Small intestine (tissue), 7 donors: ENCODE measurements at regions not wholly inside any gene's neighbourhood (a gene's known extent, or its start where the extent isn't known, plus 50 kb on each side); places are given as distances from the start of the nearest gene placed in this dataset.

Source experiments
- DNase-seq, 2 donors: peaks; one replicate each; pipeline versions ENCODE4 v3.0.0 to v3.0.0-alpha.2; 2013
- FAIRE-seq: peaks from 2 replicates; lab custom pipeline; 2012; peaks lifted over from hg19 to GRCh38; lab: Jason Lieb, UNC
- H3K27ac ChIP-seq, 3 donors: one replicate each; pipeline ENCODE4 v1.5.1; 2013; ENCODE audit warnings: low read length in 2 of 3, mild to moderate bottlenecking in 2 of 3, control low read depth in 1 of 3, inconsistent platforms in 1 of 3, low read depth in 1 of 3, moderate library complexity in 1 of 3
- H3K27me3 ChIP-seq, 3 donors: one replicate each; pipeline ENCODE4 v1.6.1; 2013; ENCODE audit warnings: low read length in 3 of 3, inconsistent platforms in 1 of 3; ENCODE audit not compliant: control insufficient read depth in 3 of 3, insufficient read depth in 3 of 3
- H3K36me3 ChIP-seq, 3 donors: one replicate each; pipeline ENCODE4 v1.6.1; 2013; ENCODE audit warnings: low read length in 3 of 3, inconsistent platforms in 1 of 3, low read depth in 1 of 3, mild to moderate bottlenecking in 1 of 3, moderate library complexity in 1 of 3; ENCODE audit not compliant: control insufficient read depth in 3 of 3, insufficient read depth in 2 of 3
- H3K4me1 ChIP-seq, 3 donors: one replicate each; pipeline ENCODE4 v1.6.1; 2013; ENCODE audit warnings: low read length in 2 of 3, inconsistent platforms in 1 of 3, low read depth in 1 of 3, mild to moderate bottlenecking in 1 of 3, moderate library complexity in 1 of 3; ENCODE audit not compliant: control insufficient read depth in 3 of 3, insufficient read depth in 2 of 3
- H3K4me3 ChIP-seq, 3 donors: one replicate each; pipeline ENCODE4 v1.5.1; 2013; ENCODE audit warnings: low read length in 3 of 3, control low read depth in 1 of 3, inconsistent platforms in 1 of 3, low read depth in 1 of 3, mild to moderate bottlenecking in 1 of 3, moderate library complexity in 1 of 3
- H3K9me3 ChIP-seq, 2 donors: one replicate each; pipeline ENCODE4 v1.6.1; 2013; ENCODE audit warnings: low read depth in 1 of 2, low read length in 1 of 2; ENCODE audit not compliant: control insufficient read depth in 2 of 2, insufficient read depth in 1 of 2
- whole genome bisulfite sequencing, 3 donors: extraction: QIAGEN DNeasy Blood & Tissue Kit; methylation state at CpG; one replicate each; pipeline ENCODE4 v1.1.7; 2013; 5-methylcytosine and 5-hydroxymethylcytosine counted together
- donor health status: healthy with polysubstance abuse.
- donor health status: control.
- donor health status: control.
- donor health status: Bipolar disorder and iron deficiency.
- donor health status: healthy.

DNA sequence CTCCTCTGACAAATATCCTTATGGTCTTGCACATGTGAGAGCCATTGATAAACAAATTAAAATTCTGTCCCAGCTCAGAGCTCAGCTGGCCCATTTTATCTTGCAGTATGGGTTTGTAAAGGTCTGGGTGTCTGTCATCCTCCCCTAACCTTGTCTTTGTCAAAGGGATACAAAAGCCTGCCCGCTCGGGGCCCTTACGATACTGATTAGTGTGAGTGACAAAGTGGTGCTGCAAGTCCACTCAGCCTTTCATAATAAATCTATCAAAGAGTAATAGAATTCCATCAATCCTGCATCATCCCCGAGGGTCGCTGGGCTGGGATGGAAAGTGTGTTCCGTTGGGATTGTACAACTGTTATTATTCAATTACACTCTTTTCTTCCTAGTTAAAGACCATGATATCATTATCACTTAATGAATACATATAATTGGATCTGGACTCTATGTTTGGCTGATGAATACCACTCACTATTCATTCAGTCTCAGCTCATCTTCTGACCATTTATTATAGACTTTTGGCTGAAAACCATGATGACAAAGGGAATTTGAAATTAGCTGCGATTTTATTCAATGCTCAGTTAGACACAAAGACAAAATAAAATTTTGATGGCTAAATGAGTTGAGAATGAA lies 122.5 kb upstream of the FOXD3 start:
- no peak overlapping the region for H3K27ac ChIP-seq

GRCh38 chr1:63200676-63201075 lies 121.7 kb upstream of the FOXD3 start:
- no peaks in the 10 kb centered on the region for H3K9me3 ChIP-seq
- WGBS, 3 donors = 42 to 66% (median 55%) methylated on average over 3 of the region's 3 CpGs

More for the DNA sequence above, 122.5 kb upstream of the FOXD3 start:
- Histone ChIP-seq H3K4me1 (no peaks in the 10 kb centered on the region), H3K9me3 (no peaks in the 10 kb centered on the region), H3K4me3 (no peak overlapping the region), H3K36me3 (no peaks in the 10 kb centered on the region), H3K27me3 (peaks cover 0 to 13% (median 5%) of the 10 kb centered on the region in 3 donors)
- FAIRE-seq = no peak
- 46 to 78% (median 67%) methylated on average over 7 of the region's 7 CpGs for WGBS, 3 donors
- no peak for DNase-seq

GRCh38 chr1:63203641-63204040 lies 118.7 kb upstream of the FOXD3 start:
- no peaks in the 10 kb centered on the region for H3K36me3 ChIP-seq
- no peak overlapping the region for H3K4me3 ChIP-seq
- DNase-seq (no peak), FAIRE-seq (no peak)
- H3K27ac ChIP-seq = no peak overlapping the region
- peaks cover 0 to 15% (median 5%) of the 10 kb centered on the region in 3 donors for H3K27me3 ChIP-seq
- WGBS, 3 donors = 78 to 90% (median 87%) methylated on average over 2 of the region's 2 CpGs
- no peaks in the 10 kb centered on the region for H3K4me1 ChIP-seq
- no peaks in the 10 kb centered on the region for H3K9me3 ChIP-seq

More at GRCh38 chr1:63200676-63201075, 121.7 kb upstream of the FOXD3 start:
- H3K27ac ChIP-seq = no peak overlapping the region
- FAIRE-seq = no peak
- peaks cover 0 to 18% (median 5%) of the 10 kb centered on the region in 3 donors for H3K27me3 ChIP-seq
- no peaks in the 10 kb centered on the region for H3K36me3 ChIP-seq
- H3K4me1 ChIP-seq = no peaks in the 10 kb centered on the region
- DNase-seq = no peak
- H3K4me3 ChIP-seq = no peak overlapping the region

GRCh38 chr1:63205776-63206175 lies 116.6 kb upstream of the FOXD3 start:
- FAIRE-seq = no peak
- Histone ChIP-seq H3K4me1 (no peaks in the 10 kb centered on the region), H3K27ac (no peak overlapping the region), H3K9me3 (no peaks in the 10 kb centered on the region), H3K27me3 (peaks cover 0 to 11% (median 1%) of the 10 kb centered on the region in 3 donors), H3K36me3 (no peaks in the 10 kb centered on the region), H3K4me3 (no peak overlapping the region)
- 94 to 97% (median 96%) methylated on average over 3 of the region's 3 CpGs for WGBS, 3 donors
- DNase-seq = no peak

- H3K36me3 ChIP-seq = no peaks in the 10 kb centered on the region
- H3K27ac ChIP-seq = no peak overlapping the region
- H3K4me1 ChIP-seq = no peaks in the 10 kb centered on the region
- H3K4me3 ChIP-seq = no peak overlapping the region
- WGBS, 3 donors = 95 to 97% (median 96%) methylated on average over 2 of the region's 2 CpGs
- H3K27me3 ChIP-seq = peaks cover 0 to 6% (median 0%) of the 10 kb centered on the region in 3 donors
- no peaks in the 10 kb centered on the region for H3K9me3 ChIP-seq
- DNase-seq (no peak), FAIRE-seq (no peak)
Observed at GRCh38 chr1:63214553-63214952, 107.8 kb upstream of the FOXD3 start.

- Histone ChIP-seq H3K27ac (no peak overlapping the region), H3K4me1 (no peaks in the 10 kb centered on the region), H3K27me3 (peaks cover 0 to 3% (median 0%) of the 10 kb centered on the region in 3 donors), H3K9me3 (no peaks in the 10 kb centered on the region), H3K36me3 (no peaks in the 10 kb centered on the region), H3K4me3 (no peak overlapping the region)
- DNase-seq (no peak), FAIRE-seq (no peak)
- WGBS, 3 donors = 40 to 52% (median 50%) methylated on average over 4 of the region's 4 CpGs
Observed at GRCh38 chr1:63223426-63223825, 98.9 kb upstream of the FOXD3 start.

DNA sequence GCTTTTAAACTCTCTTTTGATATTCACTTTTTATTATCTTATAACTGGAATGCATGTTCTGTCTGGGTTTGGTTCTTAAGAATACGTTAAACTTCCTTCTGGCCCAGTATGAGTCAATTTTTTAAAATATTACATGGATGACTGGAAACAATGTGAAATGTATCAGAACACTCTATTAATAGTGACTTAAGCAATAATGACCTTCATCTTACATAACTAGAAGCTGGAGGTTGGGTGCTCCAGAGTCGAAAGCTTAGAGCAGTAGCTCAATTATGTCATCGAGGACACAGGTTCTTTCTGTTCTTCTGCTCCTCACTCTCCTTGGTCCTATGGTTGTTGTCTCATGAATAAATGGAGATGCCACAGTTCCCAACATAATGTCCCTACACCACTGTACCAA lies 91.6 kb upstream of the FOXD3 start:
- FAIRE-seq = no peak
- WGBS, 3 donors = 87 to 94% (median 92%) methylated on average over 3 of the region's 3 CpGs
- H3K36me3 ChIP-seq = no peaks in the 10 kb centered on the region
- H3K27ac ChIP-seq = no peak overlapping the region
- DNase-seq = no peak
- no peak overlapping the region for H3K4me3 ChIP-seq
- H3K4me1 ChIP-seq = no peaks in the 10 kb centered on the region
- peaks cover 0 to 3% of the 10 kb centered on the region in 2 donors for H3K9me3 ChIP-seq
- peaks cover 0 to 3% (median 0%) of the 10 kb centered on the region in 3 donors for H3K27me3 ChIP-seq

GRCh38 chr1:63238721-63239120 lies 83.6 kb upstream of the FOXD3 start:
- no peaks in the 10 kb centered on the region for H3K27me3 ChIP-seq
- H3K27ac ChIP-seq = no peak overlapping the region
- H3K9me3 ChIP-seq = peaks cover 0 to 1% of the 10 kb centered on the region in 2 donors
- H3K4me3 ChIP-seq = no peak overlapping the region
- 64 to 77% (median 68%) methylated on average over 1 of the region's 1 CpG for WGBS, 3 donors
- FAIRE-seq (no peak), DNase-seq (no peak)
- no peaks in the 10 kb centered on the region for H3K36me3 ChIP-seq
- H3K4me1 ChIP-seq = no peaks in the 10 kb centered on the region

DNA sequence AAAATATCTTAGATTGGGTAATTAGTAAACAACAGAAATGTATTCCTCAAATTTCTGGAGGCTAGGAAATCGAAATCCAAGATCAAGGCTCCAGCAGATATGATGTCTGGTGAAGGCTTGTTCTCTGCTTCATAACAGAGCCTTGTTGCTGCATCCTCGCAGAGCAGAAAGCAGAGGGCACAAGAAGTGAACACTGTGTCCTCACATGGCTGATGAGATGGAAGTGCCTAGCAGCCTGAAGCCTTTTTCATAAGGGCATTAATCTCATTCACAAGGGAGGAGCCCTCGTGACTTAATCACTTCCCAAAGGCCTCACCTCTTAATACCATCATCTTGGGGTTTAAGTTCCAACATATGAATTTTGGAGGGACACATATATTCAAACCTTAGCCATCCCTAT lies 77.2 kb upstream of the FOXD3 start:
- no peaks in the 10 kb centered on the region for H3K36me3 ChIP-seq
- no peak overlapping the region for H3K27ac ChIP-seq
- H3K4me1 ChIP-seq = no peaks in the 10 kb centered on the region
- DNase-seq = no peak
- H3K9me3 ChIP-seq = no peaks in the 10 kb centered on the region
- H3K4me3 ChIP-seq = no peak overlapping the region
- 70 to 77% (median 71%) methylated on average over 3 of the region's 3 CpGs for WGBS, 3 donors
- no peaks in the 10 kb centered on the region for H3K27me3 ChIP-seq
- FAIRE-seq = no peak
